ENCODE measurements at regions not wholly inside any gene's neighbourhood (a gene's known extent, or its start where the extent isn't known, plus 50 kb on each side); places are given as distances from the start of the nearest gene placed in this dataset.

GRCh38 chr14:44741431-44741830, 220.3 kb downstream of the KLHL28 start:
- TF ChIP-seq CTCF (CRISPR knock-in tag; IDR thresholded peaks at IDR 0.05) (no peak), ATF3 (CRISPR knock-in tag; IDR thresholded peaks at IDR 0.05) (no peak), AFF4 (CRISPR knock-in tag; IDR thresholded peaks at IDR 0.05) (no peak), HIVEP1 (CRISPR knock-in tag; IDR thresholded peaks at IDR 0.05) (no peak)

Data from HepG2 (cell line).